Transverse colon (tissue), 4 donors: ENCODE measurements at regions not wholly inside any gene's neighbourhood (a gene's known extent, or its start where the extent isn't known, plus 50 kb on each side); places are given as distances from the start of the nearest gene placed in this dataset.

Experiments used
- CTCF ChIP-seq, 5 experiments: fragments of 200-600 bp in 3 of 5; fragments of 450-650 bp in 2 of 5; sonication (generic) in 3 of 5; IDR thresholded peaks; 1 replicate in 2 of 5; 2 replicates in 3 of 5; pipeline ENCODE4 v1.5.1; 2016 to 2017; ENCODE audit warnings: antibody characterized with exemption in 5 of 5, inconsistent platforms in 3 of 5, mild to moderate bottlenecking in 2 of 5, moderate library complexity in 1 of 5
- EP300 ChIP-seq: sonication (generic); formaldehyde crosslinking; IDR thresholded peaks from one replicate; pipeline ENCODE4 v1.6.1; 2017; ENCODE audit warnings: antibody characterized with exemption, low read depth
- POLR2A ChIP-seq: fragments of 450-650 bp; IDR thresholded peaks from one replicate; pipeline ENCODE4 v1.6.1; 2016; ENCODE audit warnings: antibody characterized with exemption, mild to moderate bottlenecking, moderate library complexity
- POLR2AphosphoS5 ChIP-seq, 3 donors: sonication (generic); formaldehyde crosslinking; IDR thresholded peaks; one replicate each; pipeline ENCODE4 v1.6.1; 2016; ENCODE audit warnings: antibody characterized with exemption in 3 of 3

- TF ChIP-seq CTCF (IDR thresholded peaks at IDR 0.05) (no peak), POLR2A (no peak), EP300 (no peak), POLR2AphosphoS5 (IDR thresholded peaks at IDR 0.05) (no peak)
These were observed 2022.1 kb upstream of the ACO1 start for GRCh38 chr9:30362373-30362772.
